GM21390 (cell line): ENCODE measurements at regions not wholly inside any gene's neighbourhood (a gene's known extent, or its start where the extent isn't known, plus 50 kb on each side); places are given as distances from the start of the nearest gene placed in this dataset.

Source experiments
- ATAC-seq: cut with Tn5 transposase; IDR thresholded peaks from one replicate; pipeline ENCODE4 v1.9.1; 2021; ENCODE audit not compliant: unreplicated experiment

GRCh38 chr10:57799625-57800024 lies 468.1 kb downstream of the IPMK start:
- no peak for ATAC-seq

DNA sequence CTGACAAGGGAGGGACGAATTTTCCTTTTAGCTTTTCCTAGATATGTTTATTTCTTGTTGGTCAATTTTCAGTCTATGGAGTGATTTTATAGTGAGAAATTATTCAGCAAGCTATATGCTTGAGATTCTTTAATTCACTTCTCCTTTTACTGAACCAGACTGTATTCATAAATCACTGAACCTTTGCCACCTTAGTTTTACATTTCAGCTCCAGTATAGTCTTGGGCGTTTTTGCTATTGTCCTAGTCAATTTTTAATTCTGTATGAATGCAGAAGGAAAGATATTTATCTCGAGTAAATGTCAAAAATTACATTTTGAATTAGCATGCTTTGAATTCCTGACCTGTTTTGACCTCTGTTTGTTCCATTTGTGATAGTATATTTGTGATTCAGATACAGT lies 468.9 kb downstream of the IPMK start:
- no peak for ATAC-seq

DNA sequence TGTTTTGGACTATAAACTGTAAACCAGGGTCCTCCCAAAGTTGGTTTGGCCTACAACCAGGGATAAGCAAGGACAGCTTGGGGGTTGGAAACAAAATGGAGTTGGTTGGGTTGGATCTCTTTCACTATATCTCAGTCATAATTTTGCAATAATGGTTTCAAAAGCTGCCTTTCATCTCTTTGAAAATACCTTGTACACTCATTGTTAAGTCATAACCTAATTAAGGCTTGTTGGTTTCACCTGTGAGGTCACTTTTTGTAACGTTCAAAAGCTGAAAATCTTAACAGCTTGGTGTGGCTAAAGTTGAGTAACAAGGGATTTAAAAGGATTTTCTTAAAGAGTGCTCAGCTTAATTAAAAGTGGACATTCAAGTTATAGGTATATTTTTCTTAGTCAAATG lies 476.1 kb downstream of the IPMK start:
- no peak for ATAC-seq

DNA sequence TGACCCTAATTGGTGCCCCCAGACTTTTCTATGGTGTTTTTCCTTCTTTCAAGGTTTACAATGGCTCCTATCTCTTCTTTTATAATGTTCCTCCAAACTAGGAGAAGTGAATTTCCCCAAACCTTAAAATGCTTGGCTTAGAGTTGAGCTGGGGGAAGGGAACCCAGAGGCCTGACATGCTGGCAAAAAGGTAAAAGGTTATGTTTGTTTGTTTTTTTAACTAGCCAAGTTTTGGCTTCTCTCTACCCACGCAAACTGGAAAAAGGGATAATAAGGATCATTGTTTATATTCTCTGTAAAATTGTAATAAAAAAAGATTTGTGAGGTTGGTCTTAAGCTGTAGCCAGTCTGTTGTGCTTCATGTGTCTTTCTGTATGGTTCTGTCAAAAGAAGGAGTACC lies 477.0 kb downstream of the IPMK start:
- no peak for ATAC-seq

DNA sequence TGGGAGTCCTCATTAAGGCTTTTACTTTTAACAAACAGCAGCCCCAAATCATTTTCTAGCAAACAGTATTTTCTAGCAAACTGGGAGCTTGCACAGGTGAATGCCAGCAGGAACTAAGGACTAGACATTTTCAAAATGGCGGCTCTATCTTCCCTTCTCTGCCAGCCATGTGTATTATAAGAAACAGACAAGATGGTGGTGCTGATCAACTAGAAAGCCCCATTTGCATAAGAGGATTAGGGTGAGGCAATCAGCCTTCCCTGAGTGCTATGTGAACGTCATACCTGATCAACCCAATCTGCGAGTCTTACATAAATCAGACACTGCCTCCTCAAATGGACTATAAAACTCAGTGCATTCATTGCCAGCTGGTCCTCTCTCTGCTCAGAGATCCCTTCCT lies 479.6 kb downstream of the IPMK start:
- no peak for ATAC-seq

- no peak for ATAC-seq
Measured at GRCh38 chr10:57786850-57787750, 480.6 kb downstream of the IPMK start.

- no peak for ATAC-seq
Measured at GRCh38 chr10:57786331-57786730, 481.4 kb downstream of the IPMK start.

GRCh38 chr10:57785546-57785945 lies 482.1 kb downstream of the IPMK start:
- ATAC-seq, result no peak

DNA sequence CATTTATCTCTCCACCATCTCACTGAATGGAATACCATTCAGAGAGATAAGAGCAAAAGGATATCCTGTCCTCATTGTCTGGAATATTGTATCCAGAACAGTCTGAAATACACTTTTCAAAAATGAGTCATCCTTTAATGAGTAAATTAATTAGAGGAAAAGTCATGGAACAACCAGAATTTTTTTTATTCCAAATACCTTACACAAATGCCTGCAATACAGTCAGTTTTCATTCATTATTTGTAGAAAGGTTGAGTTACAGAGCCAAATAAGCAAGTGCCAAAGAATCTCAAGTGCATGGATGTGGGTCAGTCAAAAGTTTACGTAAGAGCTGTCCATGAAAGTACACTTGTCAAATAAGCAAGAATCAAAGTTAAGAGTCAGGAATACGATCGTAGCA lies 482.6 kb downstream of the IPMK start:
- no peak for ATAC-seq

DNA sequence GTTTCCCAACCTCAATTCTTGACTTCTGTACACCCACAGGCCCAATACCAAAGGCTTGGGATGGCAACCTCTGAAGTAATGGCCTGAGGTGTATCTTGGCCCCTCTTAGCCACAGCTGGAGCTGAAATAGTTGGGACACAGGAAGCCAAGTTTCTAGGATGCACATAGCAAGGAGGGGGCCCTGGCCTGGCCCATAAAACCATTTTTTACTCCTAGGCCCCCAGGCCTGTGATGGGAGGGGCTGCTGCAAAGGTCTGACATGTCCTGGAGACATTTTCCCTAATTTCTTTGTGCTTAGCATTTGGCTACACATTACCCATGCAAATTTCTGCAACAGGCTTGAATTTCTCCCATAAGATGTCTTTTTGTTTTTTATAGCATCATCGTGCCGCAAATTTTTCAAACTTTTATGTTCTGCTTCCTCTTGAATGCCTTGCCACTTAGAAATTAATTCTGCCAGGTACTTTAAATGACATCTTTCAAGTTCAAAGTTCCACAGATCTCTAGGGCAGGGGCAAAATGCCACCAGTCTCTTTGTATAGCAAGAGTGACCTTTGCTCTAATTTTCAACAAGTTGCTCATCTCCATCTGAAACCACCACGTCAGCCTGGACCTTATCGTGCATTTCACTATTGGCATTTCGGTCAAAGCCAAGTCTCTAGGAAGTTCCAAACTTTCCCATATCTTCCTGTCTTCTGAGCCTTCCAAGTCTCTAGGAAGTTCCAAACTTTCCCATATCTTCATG lies 490.8 kb downstream of the IPMK start:
- no peak for ATAC-seq

DNA sequence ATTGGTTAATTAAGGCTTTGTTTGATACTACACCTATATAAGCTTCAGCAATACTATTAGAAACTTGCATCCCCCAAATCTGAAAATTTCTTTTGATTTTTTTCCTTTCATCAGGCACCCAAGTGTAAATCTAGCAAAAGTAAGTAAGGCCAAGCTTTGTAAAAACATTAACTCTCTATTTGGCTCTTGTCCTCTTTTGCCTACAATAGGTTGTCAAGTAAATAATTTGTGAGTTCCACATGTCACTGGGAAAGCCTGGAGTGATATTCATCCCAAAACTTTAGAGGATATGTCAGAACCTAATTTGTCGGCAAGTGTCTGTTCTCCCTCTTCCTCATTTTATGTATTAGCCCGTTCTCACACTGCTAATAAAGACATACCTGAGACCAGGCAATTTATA lies 492.4 kb downstream of the IPMK start:
- no peak for ATAC-seq

- ATAC-seq, result no peak
Measured at GRCh38 chr10:57769298-57769697, 498.4 kb downstream of the IPMK start.

DNA sequence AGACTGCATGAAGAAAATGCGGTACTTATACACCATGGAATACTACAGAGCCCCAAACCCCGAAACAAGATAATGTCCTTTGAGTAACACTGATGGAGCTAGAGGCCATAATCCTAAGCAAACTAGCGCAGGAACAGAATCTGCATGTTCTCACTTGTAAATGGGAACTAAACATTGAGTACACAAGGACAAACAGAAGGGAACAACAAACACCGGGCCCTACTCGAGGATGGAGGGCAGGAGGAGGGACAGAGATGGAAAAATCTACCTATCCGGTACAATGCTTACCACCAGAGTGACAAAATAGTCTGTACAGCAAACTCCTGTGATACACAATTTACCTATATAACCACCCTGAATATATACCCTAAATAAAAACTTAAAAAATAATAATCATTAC lies 507.9 kb downstream of the IPMK start:
- ATAC-seq, result no peak

DNA sequence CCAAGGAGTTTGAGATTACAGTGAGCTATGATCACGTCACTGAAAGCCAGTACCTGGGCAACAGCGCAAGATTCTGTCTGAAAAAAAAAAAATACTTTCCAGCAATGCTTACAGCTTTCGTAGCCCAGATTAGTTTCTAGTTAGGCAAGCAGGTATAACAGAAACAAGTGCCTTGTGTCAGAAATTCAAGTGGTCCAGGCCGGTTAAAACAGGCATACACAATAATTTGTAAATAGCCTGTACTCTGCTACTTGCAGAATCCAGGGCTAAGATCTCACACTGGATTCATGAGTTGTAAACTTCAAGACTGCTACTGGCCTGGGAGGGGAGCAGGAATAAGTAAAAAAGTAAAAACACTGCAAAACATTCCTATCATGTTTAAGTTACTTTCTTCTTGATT lies 512.9 kb downstream of the IPMK start:
- ATAC-seq, result no peak

DNA sequence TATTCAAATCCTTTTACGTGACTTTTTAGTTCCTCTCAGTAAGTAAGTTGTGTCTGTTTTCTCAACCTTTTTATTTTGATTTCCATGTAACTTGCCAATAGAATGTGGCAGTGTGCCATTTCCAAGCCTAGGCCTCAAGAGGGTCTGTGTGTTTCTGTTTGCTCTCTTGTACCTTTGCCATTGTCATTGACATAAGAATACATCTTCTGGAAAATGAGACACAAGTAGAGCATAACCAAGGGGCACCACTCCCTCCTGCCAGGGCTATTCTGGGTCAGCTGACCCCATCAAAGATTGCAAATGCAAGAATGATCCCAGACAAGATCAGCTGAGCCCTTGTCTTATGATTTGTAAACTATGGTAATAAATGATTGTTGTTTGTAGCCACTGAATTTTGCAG lies 524.0 kb downstream of the IPMK start:
- no peak for ATAC-seq

DNA sequence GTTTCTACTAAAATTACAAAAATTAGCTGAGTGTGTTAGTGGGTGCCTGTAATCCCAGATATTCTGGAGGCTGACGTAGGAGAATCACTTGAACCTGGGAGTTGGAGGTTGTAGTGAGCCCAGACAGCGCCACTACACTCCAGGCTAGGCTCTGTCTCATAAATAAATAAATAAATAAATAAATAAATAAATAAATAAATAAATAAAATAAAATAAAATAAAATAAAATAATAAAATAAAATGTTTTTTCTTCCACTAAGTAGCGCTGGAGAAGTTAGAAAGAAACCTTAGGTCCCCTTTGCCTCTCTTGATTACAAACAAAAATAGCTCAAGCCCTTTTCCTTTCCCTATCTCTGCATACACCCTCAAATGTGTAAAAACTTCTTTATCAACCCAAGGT lies 525.9 kb downstream of the IPMK start:
- ATAC-seq, result no peak

GRCh38 chr10:57723305-57723704 lies 544.4 kb downstream of the IPMK start:
- no peak for ATAC-seq

GRCh38 chr10:57716884-57717283 lies 550.8 kb downstream of the IPMK start:
- no peak for ATAC-seq

- no peak for ATAC-seq
Measured at GRCh38 chr10:57715233-57715632, 552.5 kb downstream of the IPMK start.

DNA sequence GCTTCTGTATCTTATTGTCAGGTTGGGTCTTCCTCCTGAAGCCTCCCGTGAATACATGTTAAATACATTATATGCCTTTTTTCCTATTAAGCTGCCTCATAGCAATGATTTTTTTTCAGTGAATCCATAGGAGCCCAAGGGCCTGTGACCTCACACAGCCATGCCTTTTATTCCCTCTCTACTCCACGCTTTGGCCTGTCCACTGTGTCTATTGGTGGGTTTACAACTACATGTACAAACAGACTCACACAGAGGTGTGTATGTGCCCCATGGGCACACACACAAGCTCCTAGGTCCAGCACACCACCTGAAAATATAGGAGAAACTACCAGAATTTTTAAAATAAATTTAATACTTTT lies 560.4 kb downstream of the IPMK start:
- no peak for ATAC-seq

GRCh38 chr10:57706576-57707299 lies 561.0 kb downstream of the IPMK start:
- ATAC-seq, result no peak

- no peak for ATAC-seq
Measured at GRCh38 chr10:57706016-57706415, 561.7 kb downstream of the IPMK start.
